CD4-positive, CD25-positive, alpha-beta regulatory T cell (primary cell): ENCODE measurements at regions not wholly inside any gene's neighbourhood (a gene's known extent, or its start where the extent isn't known, plus 50 kb on each side); places are given as distances from the start of the nearest gene placed in this dataset.

Source experiments
- ATAC-seq, 2 donors: fragments of 150-1000 bp; cut with Tn5 transposase; one replicate each; pipeline ENCODE4 v1.10.0; 2021; ENCODE audit warnings: low read depth in 2 of 2, moderate number of reproducible peaks in 2 of 2, moderate library complexity in 1 of 2
- DNase-seq, 3 donors: peaks; one replicate each; pipeline versions ENCODE4 v3.0.0 to v3.0.0-alpha.2; 2012 to 2022; ENCODE audit warnings: mixed read lengths in 1 of 3
- H3K27ac ChIP-seq: one replicate; pipeline ENCODE4 v1.7.0; 2013; ENCODE audit warnings: mild to moderate bottlenecking, low read length; ENCODE audit not compliant: insufficient read depth, poor library complexity, severe bottlenecking
- H3K27me3 ChIP-seq: one replicate; pipeline ENCODE4 v1.7.0; 2013; ENCODE audit warnings: low read length; ENCODE audit not compliant: control insufficient read depth, insufficient read depth
- H3K36me3 ChIP-seq: one replicate; pipeline ENCODE4 v1.7.0; 2013; ENCODE audit warnings: mild to moderate bottlenecking, low read length, moderate library complexity; ENCODE audit not compliant: control insufficient read depth, insufficient read depth
- H3K4me1 ChIP-seq: 2 replicates; pipeline ENCODE4 v1.7.0; 2013; ENCODE audit warnings: mild to moderate bottlenecking, low read length; ENCODE audit not compliant: insufficient read depth, control insufficient read depth, poor library complexity, severe bottlenecking
- H3K4me3 ChIP-seq: one replicate; pipeline ENCODE4 v1.7.0; 2013; ENCODE audit warnings: low read depth, mild to moderate bottlenecking, low read length, moderate library complexity
- H3K9me3 ChIP-seq, 2 experiments: 1 replicate in 1 of 2; 2 replicates in 1 of 2; pipeline ENCODE4 v1.7.0; 2013; ENCODE audit warnings: low read length in 2 of 2, mild to moderate bottlenecking in 1 of 2, moderate library complexity in 1 of 2; ENCODE audit not compliant: control insufficient read depth in 2 of 2
- H3K27ac Mint-ChIP-seq, 3 donors: one replicate each; pipeline ENCODE4 v1.8.0; 2020 to 2022; ENCODE audit warnings: mild to moderate bottlenecking in 3 of 3, mixed read lengths in 3 of 3, moderate library complexity in 2 of 3
- H3K27me3 Mint-ChIP-seq: one replicate; pipeline ENCODE4 v1.8.0; 2022; ENCODE audit warnings: mild to moderate bottlenecking, mixed read lengths
- H3K36me3 Mint-ChIP-seq: one replicate; pipeline ENCODE4 v1.8.0; 2020; ENCODE audit warnings: mixed read lengths
- H3K4me1 Mint-ChIP-seq, 4 donors: one replicate each; pipeline ENCODE4 v1.8.0; 2020 to 2022; ENCODE audit warnings: mixed read lengths in 4 of 4, mild to moderate bottlenecking in 1 of 4
- H3K4me3 Mint-ChIP-seq, 4 donors: one replicate each; pipeline ENCODE4 v1.8.0; 2020 to 2022; ENCODE audit warnings: mild to moderate bottlenecking in 4 of 4, mixed read lengths in 4 of 4, moderate library complexity in 3 of 4
- H3K9me3 Mint-ChIP-seq, 7 donors: one replicate each; pipeline ENCODE4 v1.8.0; 2020 to 2022; ENCODE audit warnings: mixed read lengths in 7 of 7, mild to moderate bottlenecking in 3 of 7, moderate library complexity in 2 of 7

GRCh38 chr5:135671052-135671705, 92.4 kb upstream of the CXCL14 start:
- H3K36me3 ChIP-seq = no peaks in the 10 kb centered on the region
- no peaks in the 10 kb centered on the region for H3K4me1 Mint-ChIP-seq
- H3K27ac Mint-ChIP-seq = no peak overlapping the region
- no peaks in the 10 kb centered on the region for H3K4me1 ChIP-seq
- ATAC-seq (no peak), DNase-seq (no peak)
- H3K9me3 Mint-ChIP-seq = peaks cover 0 to 12% (median under 1%) of the 10 kb centered on the region in 7 donors
- H3K4me3 Mint-ChIP-seq = no peak overlapping the region
- no peaks in the 10 kb centered on the region for H3K9me3 ChIP-seq
- H3K27me3 ChIP-seq = peaks cover 2% of the 10 kb centered on the region
- no peak overlapping the region for H3K4me3 ChIP-seq
- peaks cover 5% of the 10 kb centered on the region for H3K27me3 Mint-ChIP-seq
- no peak overlapping the region for H3K27ac ChIP-seq
- no peaks in the 10 kb centered on the region for H3K36me3 Mint-ChIP-seq

DNA sequence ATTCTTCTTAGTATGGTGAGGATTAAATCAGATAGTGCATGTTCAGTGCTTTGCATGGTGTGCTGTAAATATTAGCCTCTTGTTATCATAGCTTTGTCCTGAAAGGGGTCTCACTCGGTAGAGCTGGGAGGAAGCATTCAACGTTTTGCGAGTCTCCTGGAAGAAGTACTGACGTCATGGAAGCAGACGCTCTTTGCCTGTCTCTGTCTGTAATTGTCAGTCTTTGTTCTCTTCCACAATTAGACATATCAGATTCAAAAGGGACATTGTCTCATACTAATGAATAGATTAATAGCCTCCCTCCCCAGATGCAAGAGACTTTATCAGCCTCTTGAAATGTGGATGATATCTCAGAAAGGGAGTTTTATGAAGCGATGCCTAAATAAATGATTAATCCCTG, 91.8 kb upstream of the CXCL14 start:
- no peak overlapping the region for H3K27ac Mint-ChIP-seq
- H3K4me3 Mint-ChIP-seq = no peak overlapping the region
- Histone ChIP-seq H3K27ac (no peak overlapping the region), H3K36me3 (no peaks in the 10 kb centered on the region), H3K4me1 (no peaks in the 10 kb centered on the region), H3K9me3 (no peaks in the 10 kb centered on the region), H3K27me3 (peaks cover 5% of the 10 kb centered on the region), H3K4me3 (no peak overlapping the region)
- DNase-seq = no peak
- no peaks in the 10 kb centered on the region for H3K36me3 Mint-ChIP-seq
- no peak for ATAC-seq
- H3K4me1 Mint-ChIP-seq = no peaks in the 10 kb centered on the region
- H3K9me3 Mint-ChIP-seq = peaks cover 0 to 12% (median 0%) of the 10 kb centered on the region in 7 donors
- peaks cover 9% of the 10 kb centered on the region for H3K27me3 Mint-ChIP-seq

GRCh38 chr5:135669416-135669815, 90.6 kb upstream of the CXCL14 start:
- Histone ChIP-seq H3K4me3 (no peak overlapping the region), H3K27ac (no peak overlapping the region), H3K36me3 (no peaks in the 10 kb centered on the region), H3K27me3 (peaks cover 5% of the 10 kb centered on the region), H3K9me3 (no peaks in the 10 kb centered on the region), H3K4me1 (no peaks in the 10 kb centered on the region)
- Mint-ChIP-seq H3K36me3 (no peaks in the 10 kb centered on the region), H3K27ac (no peak overlapping the region), H3K4me3 (no peak overlapping the region), H3K9me3 (peaks cover 0 to 10% (median 0%) of the 10 kb centered on the region in 7 donors), H3K27me3 (peaks cover 9% of the 10 kb centered on the region), H3K4me1 (no peaks in the 10 kb centered on the region)
- ATAC-seq (no peak), DNase-seq (no peak)

- Mint-ChIP-seq H3K36me3 (no peaks in the 10 kb centered on the region), H3K27me3 (peaks cover 9% of the 10 kb centered on the region)
These were observed 88.9 kb upstream of the CXCL14 start for GRCh38 chr5:135667673-135668072.

DNA sequence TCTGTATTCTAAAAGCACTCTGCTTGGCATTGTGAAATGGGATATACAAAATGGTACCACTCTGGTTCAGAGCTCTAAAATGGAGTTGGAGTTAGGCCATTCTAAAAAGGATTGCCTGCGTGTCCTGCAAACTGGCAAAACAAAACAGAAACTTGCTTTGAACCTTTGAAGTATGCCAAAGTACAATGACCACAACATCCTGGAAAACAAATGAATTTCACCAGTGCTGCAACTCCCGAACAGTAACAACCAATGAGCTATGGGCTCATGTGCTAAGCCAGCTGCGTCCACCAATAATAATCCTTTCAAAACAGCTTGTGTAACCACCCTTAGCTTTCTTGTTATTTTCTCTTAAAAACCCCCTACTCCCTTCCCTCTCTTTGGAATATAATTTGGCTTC, 88.4 kb upstream of the CXCL14 start:
- ATAC-seq (no peak), DNase-seq (no peak)
- no peak overlapping the region for H3K27ac ChIP-seq
- H3K36me3 ChIP-seq = no peaks in the 10 kb centered on the region
- Mint-ChIP-seq H3K9me3 (peaks cover 0 to 10% (median 0%) of the 10 kb centered on the region in 7 donors), H3K4me1 (no peaks in the 10 kb centered on the region), H3K4me3 (no peak overlapping the region), H3K27ac (no peak overlapping the region), H3K27me3 (peaks cover 9% of the 10 kb centered on the region), H3K36me3 (no peaks in the 10 kb centered on the region)
- no peaks in the 10 kb centered on the region for H3K4me1 ChIP-seq
- H3K4me3 ChIP-seq = no peak overlapping the region
- peaks cover 5% of the 10 kb centered on the region for H3K27me3 ChIP-seq
- no peaks in the 10 kb centered on the region for H3K9me3 ChIP-seq

More at GRCh38 chr5:135667673-135668072, 88.9 kb upstream of the CXCL14 start:
- no peak overlapping the region for H3K27ac Mint-ChIP-seq
- DNase-seq (no peak), ATAC-seq (no peak)
- peaks cover 0 to 9% (median 0%) of the 10 kb centered on the region in 7 donors for H3K9me3 Mint-ChIP-seq
- no peaks in the 10 kb centered on the region for H3K9me3 ChIP-seq
- no peak overlapping the region for H3K27ac ChIP-seq
- no peak overlapping the region for H3K4me3 Mint-ChIP-seq
- H3K4me3 ChIP-seq = no peak overlapping the region
- H3K36me3 ChIP-seq = no peaks in the 10 kb centered on the region
- H3K4me1 Mint-ChIP-seq = no peaks in the 10 kb centered on the region
- no peaks in the 10 kb centered on the region for H3K4me1 ChIP-seq
- H3K27me3 ChIP-seq = peaks cover 5% of the 10 kb centered on the region

DNA sequence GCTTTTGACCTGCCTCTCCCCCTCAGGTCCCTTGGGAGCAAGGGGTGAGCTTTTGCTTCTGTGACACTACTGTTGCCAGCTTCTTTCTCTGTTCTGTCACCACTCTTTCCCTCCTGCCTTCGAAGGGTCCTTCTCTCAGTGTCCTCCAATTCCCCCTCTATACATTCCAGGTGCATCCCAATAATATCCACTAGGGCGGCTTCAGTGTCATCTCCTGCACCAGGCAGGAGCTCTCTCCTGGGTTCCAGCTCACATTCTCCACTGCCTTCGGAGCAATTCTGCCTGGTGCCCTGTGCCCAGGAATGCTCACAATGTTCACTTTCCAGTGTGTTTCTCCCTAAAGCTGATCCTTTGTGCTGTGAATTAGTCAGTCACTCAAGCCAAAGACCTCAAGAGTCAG, 83.9 kb upstream of the CXCL14 start:
- H3K4me1 Mint-ChIP-seq = no peaks in the 10 kb centered on the region
- DNase-seq (no peak), ATAC-seq (no peak)
- peaks cover 5% of the 10 kb centered on the region for H3K27me3 ChIP-seq
- peaks cover 0 to 5% of the 10 kb centered on the region in 2 experiments for H3K9me3 ChIP-seq
- H3K27me3 Mint-ChIP-seq = peaks cover 5% of the 10 kb centered on the region
- no peak overlapping the region for H3K4me3 ChIP-seq
- no peak overlapping the region for H3K27ac ChIP-seq
- no peak overlapping the region for H3K4me3 Mint-ChIP-seq
- H3K9me3 Mint-ChIP-seq = peaks cover 0 to 12% (median 4%) of the 10 kb centered on the region in 7 donors
- H3K36me3 ChIP-seq = no peaks in the 10 kb centered on the region
- no peaks in the 10 kb centered on the region for H3K36me3 Mint-ChIP-seq
- H3K4me1 ChIP-seq = no peaks in the 10 kb centered on the region
- H3K27ac Mint-ChIP-seq = no peak overlapping the region

- Mint-ChIP-seq H3K9me3 (peaks cover 0 to 12% (median 4%) of the 10 kb centered on the region in 7 donors), H3K27me3 (peaks cover 5% of the 10 kb centered on the region), H3K27ac (no peak overlapping the region)
These were observed 83.3 kb upstream of the CXCL14 start for GRCh38 chr5:135662061-135662481.

More at GRCh38 chr5:135662061-135662481, 83.3 kb upstream of the CXCL14 start:
- Histone ChIP-seq H3K27me3 (peaks cover 5% of the 10 kb centered on the region), H3K27ac (no peak overlapping the region), H3K4me1 (no peaks in the 10 kb centered on the region), H3K4me3 (no peak overlapping the region), H3K9me3 (peaks cover 0 to 5% of the 10 kb centered on the region in 2 experiments), H3K36me3 (no peaks in the 10 kb centered on the region)
- ATAC-seq = no peak
- no peaks in the 10 kb centered on the region for H3K36me3 Mint-ChIP-seq
- H3K4me1 Mint-ChIP-seq = no peaks in the 10 kb centered on the region
- no peak for DNase-seq
- no peak overlapping the region for H3K4me3 Mint-ChIP-seq
